ENCODE measurements at regions not wholly inside any gene's neighbourhood (a gene's known extent, or its start where the extent isn't known, plus 50 kb on each side); places are given as distances from the start of the nearest gene placed in this dataset.

GRCh38 chr2:45253151-45253550, 243.9 kb upstream of the SIX2 start:
- ATAC-seq: no peak
- TF ChIP-seq, protein P1, sequence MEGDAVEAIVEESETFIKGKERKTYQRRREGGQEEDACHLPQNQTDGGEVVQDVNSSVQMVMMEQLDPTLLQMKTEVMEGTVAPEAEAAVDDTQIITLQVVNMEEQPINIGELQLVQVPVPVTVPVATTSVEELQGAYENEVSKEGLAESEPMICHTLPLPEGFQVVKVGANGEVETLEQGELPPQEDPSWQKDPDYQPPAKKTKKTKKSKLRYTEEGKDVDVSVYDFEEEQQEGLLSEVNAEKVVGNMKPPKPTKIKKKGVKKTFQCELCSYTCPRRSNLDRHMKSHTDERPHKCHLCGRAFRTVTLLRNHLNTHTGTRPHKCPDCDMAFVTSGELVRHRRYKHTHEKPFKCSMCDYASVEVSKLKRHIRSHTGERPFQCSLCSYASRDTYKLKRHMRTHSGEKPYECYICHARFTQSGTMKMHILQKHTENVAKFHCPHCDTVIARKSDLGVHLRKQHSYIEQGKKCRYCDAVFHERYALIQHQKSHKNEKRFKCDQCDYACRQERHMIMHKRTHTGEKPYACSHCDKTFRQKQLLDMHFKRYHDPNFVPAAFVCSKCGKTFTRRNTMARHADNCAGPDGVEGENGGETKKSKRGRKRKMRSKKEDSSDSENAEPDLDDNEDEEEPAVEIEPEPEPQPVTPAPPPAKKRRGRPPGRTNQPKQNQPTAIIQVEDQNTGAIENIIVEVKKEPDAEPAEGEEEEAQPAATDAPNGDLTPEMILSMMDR (IDR thresholded peaks at IDR 0.05): no peak
- TF ChIP-seq POLR2AphosphoS5 (IDR thresholded peaks at IDR 0.05) (no peak), POLR2A (IDR thresholded peaks at IDR 0.05) (no peak), EP300 (IDR thresholded peaks at IDR 0.05) (no peak)
- Histone ChIP-seq H3K36me3 (no peaks in the 10 kb centered on the region), H3K9me3 (no peaks in the 10 kb centered on the region), H3K27ac (no peak overlapping the region), H3K27me3 (no peaks in the 10 kb centered on the region), H3K4me3 (no peak overlapping the region), H3K4me1 (peaks cover 0 to 12% (median 0%) of the 10 kb centered on the region in 3 donors)
- WGBS, 2 donors (ENCODE audit: low coverage in 1 of 2): 70 to 72% methylated on average over 3 of the region's 3 CpGs

DNA sequence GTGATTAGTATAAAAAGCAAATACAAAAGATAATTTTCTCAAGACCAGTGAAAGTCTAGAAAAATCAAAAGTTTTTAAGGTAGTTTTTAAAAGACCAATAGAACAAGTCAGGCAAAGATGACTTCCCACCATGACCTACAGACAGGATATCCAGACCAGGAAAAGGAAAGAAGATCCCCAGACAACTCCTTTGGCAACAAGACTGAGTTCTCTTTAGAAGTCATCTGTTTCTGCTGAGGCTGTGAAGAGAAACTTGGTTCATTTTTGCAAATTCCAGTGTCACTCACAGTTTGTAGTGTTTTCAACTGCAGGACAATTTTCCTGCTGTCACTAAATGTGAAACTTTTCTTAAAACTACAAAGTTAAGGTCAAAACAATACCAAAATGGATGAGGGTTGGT, 240.9 kb upstream of the SIX2 start:
- TF ChIP-seq POLR2A (IDR thresholded peaks at IDR 0.05) (no peak), EP300 (IDR thresholded peaks at IDR 0.05) (no peak), POLR2AphosphoS5 (IDR thresholded peaks at IDR 0.05) (no peak)
- TF ChIP-seq, protein P1 (IDR thresholded peaks at IDR 0.05): no peak
- no peak for ATAC-seq
- no peaks in the 10 kb centered on the region for H3K27me3 ChIP-seq
- H3K4me3 ChIP-seq: no peak overlapping the region
- H3K36me3 ChIP-seq: no peaks in the 10 kb centered on the region
- no peaks in the 10 kb centered on the region for H3K9me3 ChIP-seq
- no peaks in the 10 kb centered on the region for H3K4me1 ChIP-seq
- H3K27ac ChIP-seq: no peak overlapping the region

- no peaks in the 10 kb centered on the region for H3K9me3 ChIP-seq
- no peaks in the 10 kb centered on the region for H3K4me1 ChIP-seq
- 52 to 77% methylated on average over 3 of the region's 4 CpGs for WGBS, 2 donors (ENCODE audit: low coverage in 1 of 2)
- H3K4me3 ChIP-seq: no peak overlapping the region
- no peaks in the 10 kb centered on the region for H3K27me3 ChIP-seq
- ATAC-seq: no peak
- TF ChIP-seq POLR2A (IDR thresholded peaks at IDR 0.05) (no peak), EP300 (IDR thresholded peaks at IDR 0.05) (no peak), POLR2AphosphoS5 (IDR thresholded peaks at IDR 0.05) (no peak)
- TF ChIP-seq, protein P1 (IDR thresholded peaks at IDR 0.05): no peak
- no peaks in the 10 kb centered on the region for H3K36me3 ChIP-seq
- no peak overlapping the region for H3K27ac ChIP-seq
Observed at GRCh38 chr2:45248214-45248613, 239.0 kb upstream of the SIX2 start.

- 47 to 80% methylated on average over 2 of the region's 2 CpGs for WGBS, 2 donors (ENCODE audit: low coverage in 1 of 2)
- no peaks in the 10 kb centered on the region for H3K9me3 ChIP-seq
- no peak overlapping the region for H3K27ac ChIP-seq
- H3K4me1 ChIP-seq: peaks cover 0 to 22% (median 8%) of the 10 kb centered on the region in 3 donors
- no peaks in the 10 kb centered on the region for H3K27me3 ChIP-seq
- TF ChIP-seq, protein P1 (IDR thresholded peaks at IDR 0.05): no peak
- TF ChIP-seq POLR2AphosphoS5 (IDR thresholded peaks at IDR 0.05) (no peak), POLR2A (IDR thresholded peaks at IDR 0.05) (no peak), EP300 (IDR thresholded peaks at IDR 0.05) (no peak)
- H3K36me3 ChIP-seq: no peaks in the 10 kb centered on the region
- no peak for ATAC-seq
- no peak overlapping the region for H3K4me3 ChIP-seq
Observed at GRCh38 chr2:45244928-45245327, 235.7 kb upstream of the SIX2 start.

DNA sequence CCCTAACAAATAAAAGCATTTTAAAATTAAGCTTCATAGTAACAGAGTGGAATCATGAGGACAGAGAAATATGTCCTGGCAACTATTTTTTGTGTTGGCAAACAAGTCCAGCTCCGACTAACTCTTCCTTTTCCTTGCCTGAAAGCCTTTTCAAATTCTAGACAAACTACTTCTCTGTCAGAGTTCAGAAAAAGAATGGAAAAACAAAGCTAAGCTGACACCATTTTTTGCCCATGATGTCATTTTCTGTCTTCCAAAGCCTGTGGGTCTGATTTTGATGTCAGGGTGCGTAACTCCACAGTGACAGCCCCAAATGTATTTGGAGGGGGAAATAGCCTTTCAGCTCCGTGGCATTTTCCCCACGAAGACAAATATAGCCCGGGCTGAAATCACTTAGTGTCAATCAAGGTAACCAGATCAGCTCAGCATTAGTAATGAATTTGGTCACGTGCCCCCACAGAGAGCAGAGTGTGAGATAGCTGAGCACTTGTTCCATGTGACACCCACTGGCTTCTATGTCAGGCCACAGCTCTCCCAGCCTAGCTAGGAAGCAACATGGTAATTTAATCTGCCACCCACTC, 233.0 kb upstream of the SIX2 start:
- H3K4me1 ChIP-seq: peaks cover 0 to 22% (median 8%) of the 10 kb centered on the region in 3 donors
- no peak for TF ChIP-seq EP300 (IDR thresholded peaks at IDR 0.05)
- TF ChIP-seq POLR2AphosphoS5 (IDR thresholded peaks at IDR 0.05): peak; percentile 19
- TF ChIP-seq POLR2A (IDR thresholded peaks at IDR 0.05): no peak
- no peaks in the 10 kb centered on the region for H3K27me3 ChIP-seq
- no peaks in the 10 kb centered on the region for H3K36me3 ChIP-seq
- H3K9me3 ChIP-seq: no peaks in the 10 kb centered on the region
- ATAC-seq: peak; percentile 52
- H3K27ac ChIP-seq: peak overlapping the region in 3 of 4 donors; percentile 21 to 53 (median 46)
- WGBS, 2 donors (ENCODE audit: low coverage in 1 of 2): 0 to 7% methylated on average over 1 of the region's 6 CpGs
- H3K4me3 ChIP-seq: no peak overlapping the region
